Thyroid gland (tissue), 4 donors: ENCODE measurements at regions not wholly inside any gene's neighbourhood (a gene's known extent, or its start where the extent isn't known, plus 50 kb on each side); places are given as distances from the start of the nearest gene placed in this dataset.

Experiments used
- DNase-seq, 2 donors: peaks; one replicate each; pipeline ENCODE4 v3.0.0-alpha.2; 2019
- H3K27ac ChIP-seq, 3 donors: fragments of 200-600 bp; sonication (generic); 1 replicate in 2 of 3; 2 replicates in 1 of 3; pipeline ENCODE4 v1.5.1; 2016 to 2019; ENCODE audit warnings: mild to moderate bottlenecking in 1 of 3, moderate library complexity in 1 of 3
- H3K27me3 ChIP-seq: fragments of 200-600 bp; sonication (generic); one replicate; pipeline ENCODE4 v1.5.1; 2019
- H3K36me3 ChIP-seq, 2 donors: fragments of 200-600 bp; sonication (generic); one replicate each; pipeline ENCODE4 v1.5.1; 2016 to 2019
- H3K4me1 ChIP-seq, 2 donors: fragments of 200-600 bp; sonication (generic); one replicate each; pipeline ENCODE4 v1.5.1; 2017 to 2019
- H3K4me3 ChIP-seq, 3 donors: fragments of 200-600 bp; sonication (generic); replicated peaks in 1 of 3; 1 replicate in 2 of 3; 2 replicates in 1 of 3; pipeline ENCODE4 v1.5.1; 2016; ENCODE audit warnings: mild to moderate bottlenecking in 1 of 3
- H3K9me3 ChIP-seq: fragments of 200-600 bp; sonication (generic); one replicate; pipeline ENCODE4 v1.5.1; 2017
- POLR2A ChIP-seq, 2 donors: fragments of 450-650 bp; IDR thresholded peaks; one replicate each; pipeline ENCODE4 v1.6.1; 2017; ENCODE audit warnings: antibody characterized with exemption in 2 of 2, mild to moderate bottlenecking in 2 of 2, moderate library complexity in 1 of 2
- WGBS, 2 donors: methylation state at CpG; one replicate each; pipeline ENCODE4 v1.1.5; 2017; 5-methylcytosine and 5-hydroxymethylcytosine counted together
- intact Hi-C: fragments of 100-400 bp; cut with DNase I; formaldehyde crosslinking; loops from one replicate; pipeline ENCODE4 v1.15.1; 2023
- TF ChIP-seq, protein P1 (sequence below), 6 experiments: fragments of 200-600 bp in 3 of 6; fragments of 450-650 bp in 3 of 6; sonication (generic) in 3 of 6; IDR thresholded peaks; one replicate each; pipeline ENCODE4 v1.5.1; 2016 to 2019; ENCODE audit warnings: antibody characterized with exemption in 6 of 6, mild to moderate bottlenecking in 2 of 6, inconsistent platforms in 1 of 6, moderate library complexity in 1 of 6

GRCh38 chr6:125529061-125529460 lies 220.4 kb upstream of the HEY2 start:
- Histone ChIP-seq H3K4me3 (no peak overlapping the region), H3K27me3 (no peaks in the 10 kb centered on the region), H3K4me1 (peaks cover 0 to 2% of the 10 kb centered on the region in 2 donors), H3K27ac (no peak overlapping the region), H3K36me3 (no peaks in the 10 kb centered on the region), H3K9me3 (no peaks in the 10 kb centered on the region)
- intact Hi-C loops = no loop called here
- TF ChIP-seq, protein P1, sequence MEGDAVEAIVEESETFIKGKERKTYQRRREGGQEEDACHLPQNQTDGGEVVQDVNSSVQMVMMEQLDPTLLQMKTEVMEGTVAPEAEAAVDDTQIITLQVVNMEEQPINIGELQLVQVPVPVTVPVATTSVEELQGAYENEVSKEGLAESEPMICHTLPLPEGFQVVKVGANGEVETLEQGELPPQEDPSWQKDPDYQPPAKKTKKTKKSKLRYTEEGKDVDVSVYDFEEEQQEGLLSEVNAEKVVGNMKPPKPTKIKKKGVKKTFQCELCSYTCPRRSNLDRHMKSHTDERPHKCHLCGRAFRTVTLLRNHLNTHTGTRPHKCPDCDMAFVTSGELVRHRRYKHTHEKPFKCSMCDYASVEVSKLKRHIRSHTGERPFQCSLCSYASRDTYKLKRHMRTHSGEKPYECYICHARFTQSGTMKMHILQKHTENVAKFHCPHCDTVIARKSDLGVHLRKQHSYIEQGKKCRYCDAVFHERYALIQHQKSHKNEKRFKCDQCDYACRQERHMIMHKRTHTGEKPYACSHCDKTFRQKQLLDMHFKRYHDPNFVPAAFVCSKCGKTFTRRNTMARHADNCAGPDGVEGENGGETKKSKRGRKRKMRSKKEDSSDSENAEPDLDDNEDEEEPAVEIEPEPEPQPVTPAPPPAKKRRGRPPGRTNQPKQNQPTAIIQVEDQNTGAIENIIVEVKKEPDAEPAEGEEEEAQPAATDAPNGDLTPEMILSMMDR (IDR thresholded peaks at IDR 0.05) = no peak
- TF ChIP-seq POLR2A (IDR thresholded peaks at IDR 0.05) = no peak
- DNase-seq = no peak
- 73 to 74% methylated on average over 5 of the region's 5 CpGs for WGBS, 2 donors

- Histone ChIP-seq H3K27ac (no peak overlapping the region), H3K27me3 (no peaks in the 10 kb centered on the region), H3K4me3 (no peak overlapping the region), H3K4me1 (peaks cover 0 to 5% of the 10 kb centered on the region in 2 donors), H3K36me3 (no peaks in the 10 kb centered on the region), H3K9me3 (no peaks in the 10 kb centered on the region)
- TF ChIP-seq, protein P1 (IDR thresholded peaks at IDR 0.05) = no peak
- intact Hi-C loops = no loop called here
- no peak for DNase-seq
- 40 to 45% methylated on average over 25 to 28 of the region's 28 CpGs for WGBS, 2 donors
Observed at GRCh38 chr6:125533710-125534397, 215.6 kb upstream of the HEY2 start.

GRCh38 chr6:125534430-125535263 lies 214.8 kb upstream of the HEY2 start:
- Histone ChIP-seq H3K9me3 (no peaks in the 10 kb centered on the region), H3K27me3 (no peaks in the 10 kb centered on the region), H3K4me3 (no peak overlapping the region), H3K36me3 (no peaks in the 10 kb centered on the region), H3K4me1 (peaks cover 0 to 5% of the 10 kb centered on the region in 2 donors), H3K27ac (no peak overlapping the region)
- 51 to 56% methylated on average over 17 of the region's 17 CpGs for WGBS, 2 donors
- no peak for DNase-seq
- TF ChIP-seq POLR2A (IDR thresholded peaks at IDR 0.05) = no peak
- TF ChIP-seq, protein P1 (IDR thresholded peaks at IDR 0.05) = no peak
- intact Hi-C loops = no loop called here

GRCh38 chr6:125537090-125537489 lies 212.3 kb upstream of the HEY2 start:
- peaks cover 0 to 5% of the 10 kb centered on the region in 2 donors for H3K4me1 ChIP-seq
- no peak overlapping the region for H3K27ac ChIP-seq
- H3K36me3 ChIP-seq = no peaks in the 10 kb centered on the region
- no peaks in the 10 kb centered on the region for H3K9me3 ChIP-seq
- intact Hi-C loops = no loop called here
- DNase-seq = peak in 1 of 2 donors; percentile 7
- H3K4me3 ChIP-seq = no peak overlapping the region
- TF ChIP-seq POLR2A (IDR thresholded peaks at IDR 0.05) = no peak
- TF ChIP-seq, protein P1 (IDR thresholded peaks at IDR 0.05) = no peak
- 49 to 68% methylated on average over 2 of the region's 2 CpGs for WGBS, 2 donors
- no peaks in the 10 kb centered on the region for H3K27me3 ChIP-seq

GRCh38 chr6:125539892-125540291 lies 209.5 kb upstream of the HEY2 start:
- H3K4me3 ChIP-seq = no peak overlapping the region
- H3K4me1 ChIP-seq = no peaks in the 10 kb centered on the region
- H3K9me3 ChIP-seq = no peaks in the 10 kb centered on the region
- no peaks in the 10 kb centered on the region for H3K27me3 ChIP-seq
- 78 to 89% methylated on average over 3 of the region's 3 CpGs for WGBS, 2 donors
- intact Hi-C loops = no loop called here
- TF ChIP-seq, protein P1 (IDR thresholded peaks at IDR 0.05) = no peak
- TF ChIP-seq POLR2A (IDR thresholded peaks at IDR 0.05) = no peak
- DNase-seq = no peak
- H3K36me3 ChIP-seq = no peaks in the 10 kb centered on the region
- no peak overlapping the region for H3K27ac ChIP-seq
